Stromal cell of bone marrow (primary cell): ENCODE measurements at regions not wholly inside any gene's neighbourhood (a gene's known extent, or its start where the extent isn't known, plus 50 kb on each side); places are given as distances from the start of the nearest gene placed in this dataset.
"Not testable (repeated sequence)": the region's sequence is repeated elsewhere in the genome, so short reads cannot be mapped to it uniquely, and the experiment has no call there.

Source experiments
- DNase-seq: peaks from one replicate; pipeline ENCODE4 v3.0.0-alpha.2; 2012; ENCODE audit warnings: low read depth

DNA sequence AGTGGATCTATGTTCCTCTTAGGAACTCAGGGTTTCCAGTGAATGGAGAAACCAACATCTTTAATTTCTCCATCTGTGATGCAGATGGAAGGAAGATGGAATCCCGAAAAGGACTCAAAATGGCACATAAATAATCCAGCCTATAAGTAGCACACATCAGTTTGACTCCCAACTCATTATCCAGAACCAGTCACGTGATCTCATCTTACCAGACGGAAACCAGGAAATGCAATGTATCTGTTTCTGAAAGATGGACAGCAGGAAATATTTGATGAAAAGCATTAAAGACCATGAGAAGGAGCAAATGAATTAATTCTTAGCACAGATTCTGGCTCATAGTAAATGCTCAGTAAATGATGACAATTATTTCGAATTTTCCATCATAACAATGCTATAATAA is 443.1 kb upstream of the FMR1 start:
- DNase-seq: no peak

DNA sequence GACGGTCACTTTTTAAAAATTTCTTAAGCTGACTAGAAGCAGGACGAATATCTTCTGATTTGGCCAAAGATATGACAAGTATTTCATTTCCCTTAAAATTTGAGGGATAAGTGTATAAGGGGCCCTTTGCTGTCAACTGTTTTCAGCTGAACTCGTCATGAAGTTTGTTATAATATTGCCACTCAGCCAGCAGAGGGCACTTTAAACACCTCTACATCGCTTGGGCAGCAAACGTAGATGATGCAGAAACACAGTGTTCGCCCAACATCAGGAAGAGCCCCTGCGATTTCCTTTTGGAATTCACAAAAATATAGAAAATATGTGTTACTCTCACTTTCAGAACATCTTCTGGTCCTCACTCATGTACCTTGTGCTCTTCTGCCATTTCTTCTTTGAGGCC is 435.7 kb upstream of the FMR1 start:
- DNase-seq: no peak

DNA sequence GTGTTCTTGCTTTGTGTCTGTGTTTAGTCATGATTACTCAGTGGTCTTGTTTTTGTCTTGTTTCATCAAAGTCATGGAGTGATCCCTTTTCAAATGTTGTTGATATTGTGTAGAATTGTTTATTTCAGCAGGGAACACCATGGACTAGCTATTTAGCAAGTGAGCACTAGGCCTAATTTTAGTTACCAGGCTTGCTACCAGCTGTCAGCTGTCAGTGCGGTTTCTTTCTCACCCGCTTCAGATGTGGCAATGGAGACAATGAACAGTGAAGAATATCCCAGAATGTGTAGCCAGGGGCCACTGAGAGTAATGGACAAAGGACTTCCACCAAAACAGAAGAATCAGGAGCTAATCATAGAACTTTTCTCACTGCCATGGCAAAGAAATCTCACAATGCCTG is 432.8 kb upstream of the FMR1 start:
- no peak for DNase-seq

DNA sequence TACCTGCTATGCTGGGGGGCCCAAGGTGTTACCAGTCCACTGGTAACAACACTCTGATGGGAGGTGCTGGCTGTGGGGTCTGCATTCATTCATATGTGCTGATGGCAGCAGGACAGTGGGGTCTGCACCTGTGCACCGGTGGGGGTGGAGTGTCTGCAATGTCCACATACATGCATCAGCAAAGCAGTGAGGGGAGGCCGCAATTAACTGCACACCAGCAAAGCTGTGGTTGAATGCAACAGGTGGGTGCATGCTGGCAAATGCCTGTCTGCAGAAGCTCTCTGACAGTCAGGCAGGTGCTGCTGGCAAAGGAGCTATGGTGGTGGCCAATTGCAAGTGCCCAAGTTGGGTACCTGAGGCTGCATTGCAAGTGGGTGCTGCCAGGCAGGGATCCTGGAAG is 426.5 kb upstream of the FMR1 start:
- DNase-seq: no peak

DNA sequence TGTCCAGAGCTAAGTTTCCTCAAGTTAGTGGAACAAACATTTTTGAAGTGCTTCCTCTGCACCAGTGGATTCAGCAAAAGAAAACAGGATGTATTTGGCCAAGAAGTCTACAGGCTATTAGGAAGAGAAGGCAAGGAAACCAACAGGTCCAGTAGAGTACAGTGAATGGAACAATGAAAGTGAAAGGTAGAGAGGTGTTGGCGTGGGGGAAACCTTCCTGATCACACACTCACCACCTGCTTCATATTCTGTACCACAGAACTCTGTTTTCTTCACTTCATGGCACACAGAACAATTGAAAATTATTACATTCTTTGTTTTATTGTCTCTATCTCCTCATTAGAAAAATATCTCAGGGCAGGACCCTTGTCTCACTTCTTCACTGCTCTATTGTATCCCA is 417.4 kb upstream of the FMR1 start:
- no peak for DNase-seq

DNA sequence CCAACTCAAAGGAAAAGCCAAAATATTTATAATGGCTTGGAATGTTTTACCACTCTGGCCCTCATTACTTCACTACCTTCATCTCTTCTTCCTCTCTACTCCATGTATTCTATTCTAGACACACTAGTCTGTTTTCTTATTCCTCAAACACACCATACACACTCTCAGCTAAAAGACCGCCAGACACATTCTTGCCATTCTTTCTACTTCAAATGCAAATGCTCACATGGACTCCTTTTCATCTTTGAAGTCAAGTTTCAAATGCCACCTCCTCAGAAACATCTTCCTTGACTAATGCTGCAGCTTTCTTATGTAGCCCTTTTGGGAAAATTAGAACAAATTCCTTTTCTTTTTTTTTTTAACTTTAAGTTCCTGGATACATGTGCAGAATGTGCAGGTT is 412.9 kb upstream of the FMR1 start:
- DNase-seq: no peak

DNA sequence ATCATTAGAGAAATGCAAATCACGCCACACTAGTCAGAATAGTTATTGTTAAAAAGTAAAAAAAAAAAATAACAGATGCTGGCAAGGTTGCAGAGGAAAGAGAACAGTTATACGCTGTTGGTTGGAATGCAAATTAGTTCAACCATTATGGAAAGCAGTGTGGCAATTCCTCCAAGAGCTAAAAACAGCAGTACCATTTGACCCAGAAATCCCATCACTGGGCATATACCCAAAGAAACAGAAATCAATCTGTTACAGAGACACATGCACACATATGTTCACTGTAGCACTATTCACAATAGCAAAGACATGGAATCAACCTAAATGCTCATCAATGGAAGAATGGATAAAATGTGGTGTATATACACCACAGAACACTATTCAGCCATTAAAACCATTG is 388.7 kb upstream of the FMR1 start:
- no peak for DNase-seq

DNA sequence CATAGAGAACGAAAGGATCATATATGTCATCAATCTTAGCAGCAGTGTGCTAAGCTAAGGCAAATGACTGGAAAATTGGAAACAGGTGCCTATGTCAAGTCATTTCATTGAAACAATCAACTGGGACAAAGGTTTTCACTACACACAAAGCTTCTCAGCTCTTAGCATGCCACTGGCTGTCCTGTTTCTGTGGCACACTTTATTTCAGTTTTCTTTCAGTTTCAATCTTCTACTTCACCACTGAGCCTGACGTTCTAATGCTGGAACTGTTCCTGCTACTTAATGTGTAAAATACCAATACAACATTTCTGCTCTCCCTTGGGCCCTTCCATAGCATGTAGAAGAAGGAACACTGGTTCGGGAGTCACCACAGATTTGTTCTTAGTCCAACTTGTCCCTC is 378.3 kb upstream of the FMR1 start:
- DNase-seq: no peak

DNA sequence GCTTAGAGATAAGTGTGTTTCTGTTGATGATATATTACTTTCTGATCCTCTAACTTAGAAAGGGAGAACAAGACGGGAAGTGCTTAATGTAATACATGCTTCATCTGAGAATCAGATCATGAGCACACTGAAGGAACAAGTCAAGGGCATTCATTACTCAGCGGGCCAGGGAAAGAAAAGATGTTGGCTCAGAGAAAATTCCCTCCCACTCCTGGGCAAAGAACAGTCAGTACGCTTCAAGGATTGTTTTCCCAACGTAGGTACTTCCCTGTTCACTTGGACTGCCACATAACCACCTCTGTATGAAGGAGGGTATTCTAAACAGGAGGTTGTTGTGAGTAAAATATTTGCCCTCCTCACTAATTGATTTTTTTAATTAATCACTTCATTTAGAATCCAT is 374.5 kb upstream of the FMR1 start:
- no peak for DNase-seq

DNA sequence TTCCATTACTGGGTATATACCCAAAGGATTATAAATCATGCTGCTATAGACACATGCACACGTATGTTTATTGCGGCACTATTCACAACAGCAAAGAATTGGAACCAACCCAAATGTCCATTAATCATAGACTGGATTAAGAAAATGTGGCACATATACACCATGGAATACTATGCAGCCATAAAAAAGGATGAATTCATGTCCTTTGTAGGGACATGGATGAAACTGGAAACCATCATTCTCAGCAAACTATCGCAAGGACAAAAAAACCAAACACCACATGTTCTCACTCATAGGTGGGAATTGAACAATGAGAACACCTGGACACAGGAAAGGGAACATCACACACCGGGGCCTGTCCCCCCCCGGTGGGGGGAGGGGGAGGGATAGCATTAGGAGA is 363.7 kb upstream of the FMR1 start:
- DNase-seq: not testable (repeated sequence)

DNA sequence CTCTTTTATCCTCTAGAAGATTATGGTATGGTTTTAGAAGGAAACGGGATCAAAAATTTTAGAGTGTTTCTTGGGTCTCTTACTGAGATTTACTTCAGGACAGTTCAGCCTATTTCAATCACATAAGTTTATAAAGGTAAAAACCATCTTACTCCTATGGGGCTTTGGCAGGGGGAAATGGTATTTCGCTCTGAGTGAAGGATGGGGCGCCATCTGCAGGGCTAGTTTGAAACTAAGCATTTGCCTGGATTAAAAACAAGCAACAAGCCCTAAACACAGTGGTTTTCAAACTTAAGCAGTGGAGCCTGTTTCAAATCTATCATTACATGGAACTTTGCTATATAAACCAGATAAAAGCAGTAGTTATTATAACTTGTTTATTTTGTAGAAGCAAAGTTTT is 361.5 kb upstream of the FMR1 start:
- no peak for DNase-seq

DNA sequence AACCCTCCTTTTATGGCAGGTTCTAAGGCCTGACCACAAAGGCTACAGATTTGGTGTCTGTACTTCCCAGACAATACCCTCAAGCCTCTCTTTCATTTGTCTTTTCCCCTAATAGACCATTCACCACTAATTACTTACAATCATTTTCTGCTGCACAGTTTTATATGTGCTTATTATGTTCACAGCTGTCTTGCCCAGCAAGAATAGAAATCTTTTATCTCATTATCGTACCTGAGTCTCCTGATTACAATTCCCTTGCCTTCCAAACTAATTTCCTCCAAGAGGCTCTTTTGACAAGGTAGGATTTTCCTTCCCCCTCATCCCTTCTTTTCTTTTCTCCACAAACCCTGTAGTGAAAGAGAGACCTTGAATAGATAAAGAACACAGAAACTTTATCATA is 352.5 kb upstream of the FMR1 start:
- DNase-seq: no peak

DNA sequence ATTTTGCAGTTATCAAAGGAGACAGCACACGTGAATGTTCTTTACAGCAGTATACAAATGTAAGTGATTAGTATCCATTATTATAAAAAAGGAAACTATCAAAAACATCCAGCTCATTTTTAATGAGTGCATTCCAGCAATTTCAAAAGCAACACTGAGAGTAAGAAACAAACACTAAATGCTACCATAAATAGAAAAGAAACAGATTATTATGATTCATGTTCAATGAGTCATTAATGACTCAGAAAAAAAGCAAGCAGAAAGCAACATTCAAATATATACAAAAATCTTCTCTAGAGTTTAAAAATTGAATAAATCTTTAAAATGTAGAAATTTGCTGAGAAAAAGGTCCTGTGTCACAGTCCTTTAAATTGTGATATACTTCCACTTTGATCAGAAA is 346.5 kb upstream of the FMR1 start:
- no peak for DNase-seq

DNA sequence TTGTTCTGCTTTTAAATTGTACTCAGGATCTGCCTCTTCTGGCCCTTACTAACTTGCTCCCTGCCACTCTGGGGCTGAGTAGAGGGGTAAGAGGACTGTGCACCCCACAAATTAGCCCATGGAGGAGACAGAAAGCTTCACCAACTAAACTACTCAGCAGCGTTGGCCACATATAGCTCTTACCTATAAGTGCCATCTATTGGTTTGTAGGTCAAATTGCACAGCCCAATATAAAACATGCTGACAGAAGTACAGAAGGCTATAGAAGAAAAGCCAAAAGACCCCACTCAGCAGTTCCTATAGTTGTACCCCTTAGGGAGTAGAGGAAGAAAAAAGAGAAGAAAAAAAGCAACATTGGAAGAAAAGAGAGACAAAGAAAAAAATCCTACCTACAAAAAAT is 341.2 kb upstream of the FMR1 start:
- no peak for DNase-seq

DNA sequence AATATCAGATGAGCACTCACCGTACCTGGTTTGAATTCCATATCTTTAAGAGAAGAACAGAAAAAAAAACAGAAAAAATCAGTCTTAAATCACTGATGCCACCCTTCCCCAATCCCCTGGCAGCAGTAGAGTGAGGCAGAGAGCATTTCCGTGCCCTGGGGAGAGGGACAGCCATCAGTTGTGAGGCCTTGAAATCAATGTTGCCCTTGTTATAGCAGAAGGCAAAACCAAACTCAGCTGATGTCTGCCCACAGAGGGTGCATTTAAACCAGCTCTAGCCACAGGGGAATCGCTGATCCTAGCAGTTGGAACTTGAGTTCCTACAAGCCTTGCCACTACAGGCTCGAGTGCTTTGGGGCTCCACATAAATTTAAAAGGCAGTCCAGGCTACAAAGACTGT is 338.5 kb upstream of the FMR1 start:
- no peak for DNase-seq

DNA sequence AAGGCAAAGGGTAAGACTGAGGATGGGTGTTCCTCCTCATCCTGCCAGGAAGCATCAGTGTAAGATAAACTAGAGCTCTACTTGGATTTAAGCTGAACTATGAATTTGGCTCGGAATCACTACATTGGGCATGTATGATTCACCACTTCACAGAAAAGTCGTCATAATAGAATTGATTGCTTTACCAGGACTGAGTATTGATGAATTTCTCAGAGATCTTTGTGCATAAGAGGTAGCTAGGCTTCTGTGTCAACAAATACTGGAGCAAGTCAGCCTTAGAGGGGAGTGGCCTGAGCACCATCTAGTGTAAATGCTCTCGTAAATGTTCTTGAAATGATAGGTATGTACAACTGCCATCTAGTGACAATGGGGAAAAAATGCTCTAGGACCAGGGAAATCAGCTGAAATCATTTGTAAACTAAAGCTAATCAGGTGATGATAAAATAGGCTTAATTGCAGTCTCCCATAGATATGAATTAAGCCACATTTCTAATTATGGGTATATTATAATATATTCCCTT is 309.5 kb upstream of the FMR1 start:
- no peak for DNase-seq

DNA sequence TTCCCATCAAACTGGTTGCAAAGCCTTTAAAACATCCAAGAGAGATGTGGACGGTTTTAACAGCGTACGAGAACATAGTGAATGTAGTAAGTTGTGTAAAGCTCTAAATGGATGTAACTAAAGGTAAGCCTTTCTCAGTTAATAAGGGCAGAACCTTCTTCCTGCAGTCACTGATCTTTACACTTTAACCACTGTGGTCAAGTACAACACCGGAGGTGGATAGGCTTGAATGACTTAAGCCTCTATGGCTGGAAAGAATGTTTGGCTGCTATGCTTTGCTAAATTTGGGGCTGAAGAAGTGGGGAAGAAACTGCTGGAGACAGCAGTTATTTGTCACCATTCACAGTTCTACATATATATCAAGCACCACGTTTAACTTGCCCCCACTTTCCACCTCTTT is 285.1 kb upstream of the FMR1 start:
- no peak for DNase-seq

DNA sequence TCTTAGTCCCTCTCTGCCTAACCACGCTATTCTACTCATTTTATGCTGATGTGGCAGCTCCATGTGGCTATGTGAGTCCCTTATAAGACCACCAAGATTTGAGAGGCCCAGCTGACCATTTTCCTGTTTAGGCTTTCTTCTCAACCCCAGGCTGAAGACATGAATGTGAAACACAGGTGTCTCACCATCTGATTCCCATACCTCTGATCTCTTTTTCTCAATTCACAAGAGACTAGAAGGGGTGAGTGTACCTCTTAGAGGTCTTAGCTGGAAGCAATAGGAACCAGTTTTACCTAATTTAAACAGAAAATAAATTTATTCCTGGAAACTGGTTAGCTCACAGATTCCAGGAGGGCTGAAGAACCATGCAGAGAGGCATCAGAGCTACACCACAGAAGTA is 276.5 kb upstream of the FMR1 start:
- DNase-seq: no peak

DNA sequence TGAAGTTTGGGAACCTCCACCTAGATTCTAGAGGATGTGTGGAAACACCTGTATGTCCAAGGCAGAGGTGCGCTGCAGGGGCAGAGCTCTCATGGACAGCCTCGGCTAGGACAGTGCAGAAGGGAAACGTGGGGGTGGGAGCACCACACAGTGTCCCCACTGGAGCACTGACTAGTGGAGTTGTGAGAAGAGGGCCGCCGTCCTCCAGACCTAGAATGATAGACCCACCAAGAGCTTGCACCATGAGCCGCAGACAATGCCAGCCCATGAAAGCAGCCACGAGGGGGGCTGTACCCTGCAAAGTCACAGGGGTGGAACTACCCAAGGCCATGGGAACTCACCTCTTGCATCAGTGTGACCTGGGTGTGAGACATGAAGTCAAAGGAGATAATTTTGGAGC is 274.5 kb upstream of the FMR1 start:
- DNase-seq: no peak

DNA sequence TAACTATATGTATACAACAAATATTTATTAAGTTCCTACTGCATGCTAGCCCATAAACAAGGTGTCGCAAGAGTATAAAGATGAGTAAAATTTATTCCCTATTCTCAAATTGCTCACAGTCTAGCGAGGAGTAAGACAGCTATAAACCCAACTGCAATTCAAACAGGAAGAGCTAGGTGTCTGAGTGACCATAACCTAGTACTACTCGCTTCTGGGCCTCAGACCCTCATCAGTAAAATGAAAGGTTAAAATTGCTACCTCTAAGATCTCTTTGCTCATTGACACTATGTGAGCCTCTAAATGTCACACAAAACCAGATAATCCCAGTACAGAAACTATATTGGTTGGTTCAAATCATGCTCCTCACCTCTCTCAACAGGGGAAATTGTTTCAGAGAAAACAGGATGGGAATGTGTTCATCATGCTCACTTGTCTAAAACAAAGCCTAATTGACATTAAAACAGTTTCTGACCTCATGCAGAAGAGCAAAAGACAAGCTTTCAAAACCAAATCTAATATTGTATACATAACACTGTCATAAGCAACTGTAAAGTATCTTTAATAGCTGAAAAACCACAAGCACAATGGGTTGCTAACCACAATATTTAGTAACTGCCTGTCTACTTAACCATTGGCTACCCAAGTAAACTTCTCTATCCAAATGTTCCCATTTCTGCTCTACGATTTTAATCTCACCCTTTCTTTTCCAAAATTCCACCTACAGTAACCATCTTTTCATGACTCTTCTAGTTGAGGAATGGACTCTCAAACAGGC is 264.6 kb upstream of the FMR1 start:
- no peak for DNase-seq

DNA sequence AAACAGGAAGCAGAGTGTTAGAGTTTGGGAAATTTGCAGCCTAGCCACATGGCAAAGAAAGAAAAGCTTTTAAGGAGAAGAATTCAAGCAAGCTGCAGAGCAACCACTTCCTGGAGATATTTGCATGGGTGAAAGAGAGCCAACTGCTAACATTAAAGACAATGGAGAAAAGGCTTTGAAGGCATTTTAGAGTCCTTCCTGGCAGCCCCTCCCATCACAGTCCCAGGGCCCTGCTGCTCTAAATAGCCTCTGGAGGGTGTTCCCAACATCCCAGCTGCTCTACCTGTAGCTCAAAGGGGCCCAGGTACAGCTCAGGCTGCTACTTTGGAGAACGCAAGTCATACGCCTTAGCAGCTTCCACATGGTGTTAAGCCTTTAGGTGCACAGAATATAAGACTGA is 235.9 kb upstream of the FMR1 start:
- DNase-seq: no peak

DNA sequence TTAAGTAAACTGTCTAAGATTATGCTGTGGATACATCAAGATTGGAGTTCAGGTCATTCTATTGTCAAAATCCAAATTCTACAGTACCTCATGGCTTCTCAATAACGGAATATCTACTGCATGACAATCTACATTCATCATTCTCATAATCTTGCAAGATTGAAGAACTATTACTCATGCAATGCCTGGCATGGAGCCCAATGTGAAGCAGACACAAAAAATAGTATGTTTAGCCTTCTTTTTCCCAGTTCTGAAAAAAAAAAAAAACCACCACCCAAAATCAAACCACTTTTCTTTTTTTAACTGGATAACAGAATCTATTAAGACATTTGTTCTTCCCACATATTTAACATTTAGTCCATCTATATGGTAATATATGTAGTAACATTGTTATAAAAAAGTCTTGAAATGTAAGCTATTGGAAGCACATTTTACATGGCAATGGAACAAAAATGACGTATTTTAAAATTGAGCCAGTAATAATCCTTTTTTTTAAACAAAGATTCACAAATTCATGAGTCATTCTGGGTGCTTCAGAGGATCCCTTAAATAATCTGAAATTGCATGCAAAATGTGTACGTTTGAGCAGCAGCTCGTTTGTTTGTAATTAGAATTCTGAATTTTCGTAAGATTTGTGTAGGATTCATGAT is 232.2 kb upstream of the FMR1 start:
- DNase-seq: no peak

DNA sequence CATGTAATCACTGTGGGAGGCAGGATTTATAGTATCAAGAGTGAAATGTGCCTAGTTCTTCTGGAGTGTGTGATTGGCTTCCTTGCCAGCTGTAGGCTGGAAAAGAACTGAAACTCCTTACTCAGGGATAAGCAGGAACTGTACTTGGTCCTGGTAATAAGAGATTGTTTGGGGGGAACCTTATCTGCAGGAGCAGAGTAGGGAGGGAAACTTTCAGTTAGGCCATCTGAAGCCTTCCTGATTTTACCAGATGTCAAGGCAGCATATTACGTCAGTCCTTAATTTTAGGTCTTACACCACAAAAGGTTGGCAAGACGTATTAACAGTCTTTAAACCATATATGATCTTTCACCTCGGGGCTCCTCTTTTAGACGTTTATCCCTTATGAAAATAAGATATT is 231.5 kb upstream of the FMR1 start:
- no peak for DNase-seq

DNA sequence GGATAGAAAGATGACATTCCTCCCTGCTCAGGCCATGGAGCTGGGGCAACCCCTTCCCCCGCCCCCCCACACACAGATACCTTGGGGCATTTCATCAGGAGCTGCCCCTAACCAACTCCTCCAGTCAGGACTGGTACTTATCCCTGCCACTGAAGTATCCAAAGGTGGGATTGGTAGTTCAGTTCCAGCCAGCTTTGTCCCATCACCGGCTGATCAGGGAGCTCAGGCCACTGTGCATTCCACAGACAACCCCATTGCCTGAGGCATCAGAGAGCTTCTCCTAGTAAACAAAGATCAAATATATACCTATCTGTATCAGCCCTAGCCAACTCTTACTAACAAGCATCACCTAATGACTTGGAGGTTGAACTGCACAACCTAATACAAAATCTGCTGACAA is 218.2 kb upstream of the FMR1 start:
- no peak for DNase-seq
